NCI-H446 treated with DMSO at 0.1 percent for 48 hours (cell line): ENCODE measurements at regions not wholly inside any gene's neighbourhood (a gene's known extent, or its start where the extent isn't known, plus 50 kb on each side); places are given as distances from the start of the nearest gene placed in this dataset.
"Not testable (repeated sequence)": the region's sequence is repeated elsewhere in the genome, so short reads cannot be mapped to it uniquely, and the experiment has no call there.

Experiments used
- DNase-seq: peaks from one replicate; lab custom pipeline; 2025; lab: John Stamatoyannopoulos, UW

GRCh38 chr6:1002989-1003388, 308.9 kb upstream of the FOXQ1 start:
- DNase-seq, result no peak

GRCh38 chr6:1001655-1002349, 308.9 kb upstream of the EXOC2 start:
- DNase-seq, result no peak

- DNase-seq, result no peak
These were observed 306.6 kb upstream of the EXOC2 start for GRCh38 chr6:999552-999951.

GRCh38 chr6:998551-998950, 305.6 kb upstream of the EXOC2 start:
- DNase-seq, result no peak

GRCh38 chr6:996271-996852, 303.4 kb upstream of the EXOC2 start:
- no peak for DNase-seq

- no peak for DNase-seq
These were observed 298.3 kb upstream of the EXOC2 start for GRCh38 chr6:991192-991591.

GRCh38 chr6:984031-984430, 291.1 kb upstream of the EXOC2 start:
- DNase-seq, result no peak

GRCh38 chr6:978937-979685, 286.2 kb upstream of the EXOC2 start:
- no peak for DNase-seq

- DNase-seq, result not testable (repeated sequence)
These were observed 284.3 kb upstream of the EXOC2 start for GRCh38 chr6:977226-977625.

GRCh38 chr6:971981-972640, 279.2 kb upstream of the EXOC2 start:
- DNase-seq, result no peak

GRCh38 chr6:968791-969190, 275.9 kb upstream of the EXOC2 start:
- DNase-seq, result peak; percentile 18

- DNase-seq, result no peak
These were observed 274.8 kb upstream of the EXOC2 start for GRCh38 chr6:967701-968100.

GRCh38 chr6:965343-965742, 272.4 kb upstream of the EXOC2 start:
- DNase-seq, result peak; percentile 50

- no peak for DNase-seq
These were observed 270.5 kb upstream of the EXOC2 start for GRCh38 chr6:963456-963855.

GRCh38 chr6:961407-961960, 268.5 kb upstream of the EXOC2 start:
- no peak for DNase-seq

GRCh38 chr6:960356-960755, 267.4 kb upstream of the EXOC2 start:
- no peak for DNase-seq

GRCh38 chr6:958488-958887, 265.5 kb upstream of the EXOC2 start:
- DNase-seq, result peak; percentile 66

GRCh38 chr6:951399-952181, 258.7 kb upstream of the EXOC2 start:
- DNase-seq, result no peak

- no peak for DNase-seq
These were observed 254.4 kb upstream of the EXOC2 start for GRCh38 chr6:947235-947934.

- no peak for DNase-seq
These were observed 253.6 kb upstream of the EXOC2 start for GRCh38 chr6:946546-946945.
